Liver (tissue), 3 donors: ENCODE measurements at regions not wholly inside any gene's neighbourhood (a gene's known extent, or its start where the extent isn't known, plus 50 kb on each side); places are given as distances from the start of the nearest gene placed in this dataset.
A peak's percentile ranks its signal among the peaks of the same experiment; 100 is the strongest.

Experiments
- ATF3 ChIP-seq: IDR thresholded peaks from 2 replicates; pipeline ENCODE4 v1.6.1; 2016; ENCODE audit warnings: antibody characterized with exemption
- CTCF ChIP-seq: fragments of 150-350 bp; IDR thresholded peaks from 2 replicates; pipeline ENCODE4 v1.5.1; 2017; ENCODE audit warnings: improper control_type of control experiment, low read depth, low read length; ENCODE audit not compliant: missing input control
- EGR1 ChIP-seq, 2 donors: IDR thresholded peaks; 2 replicates each; pipeline ENCODE4 v1.6.1; 2016 to 2018; ENCODE audit warnings: antibody characterized with exemption in 2 of 2, low read depth in 2 of 2
- GABPA ChIP-seq, 2 donors: IDR thresholded peaks in 1 of 2; conservative IDR thresholded peaks in 1 of 2; 2 replicates each; pipeline ENCODE4 v1.6.1; 2016; ENCODE audit warnings: antibody characterized with exemption in 2 of 2, mild to moderate bottlenecking in 1 of 2, moderate library complexity in 1 of 2
- JUND ChIP-seq, 2 donors: IDR thresholded peaks; 2 replicates each; pipeline ENCODE4 v1.6.1; 2016; ENCODE audit warnings: antibody characterized with exemption in 2 of 2
- MAX ChIP-seq: IDR thresholded peaks from 2 replicates; pipeline ENCODE4 v1.6.1; 2016; ENCODE audit warnings: antibody characterized with exemption
- NR2F2 ChIP-seq: IDR thresholded peaks from 2 replicates; pipeline ENCODE4 v1.6.1; 2016; ENCODE audit warnings: antibody characterized with exemption
- RAD21 ChIP-seq, 2 donors: IDR thresholded peaks; 2 replicates each; pipeline ENCODE4 v1.6.1; 2016; ENCODE audit warnings: antibody characterized with exemption in 2 of 2, mild to moderate bottlenecking in 2 of 2
- REST ChIP-seq: IDR thresholded peaks from 2 replicates; pipeline ENCODE4 v1.6.1; 2016; ENCODE audit warnings: antibody characterized with exemption, mild to moderate bottlenecking
- SP1 ChIP-seq: IDR thresholded peaks from 2 replicates; pipeline ENCODE4 v1.6.1; 2018; ENCODE audit warnings: antibody characterized with exemption, mild to moderate bottlenecking
- TAF1 ChIP-seq: conservative IDR thresholded peaks from 2 replicates; pipeline ENCODE4 v1.6.1; 2016; ENCODE audit warnings: antibody characterized with exemption, mild to moderate bottlenecking
- ZBTB33 ChIP-seq: IDR thresholded peaks from 2 replicates; pipeline ENCODE4 v1.6.1; 2016; ENCODE audit warnings: antibody characterized with exemption
- donor health status: healthy.
- donor health status: healthy.

- TF ChIP-seq RAD21 (IDR thresholded peaks at IDR 0.05) = no peak
- peak in 1 of 2 donors; percentile 64 for TF ChIP-seq JUND (IDR thresholded peaks at IDR 0.05)
- TF ChIP-seq REST = peak; percentile 48
- TF ChIP-seq NR2F2 = no peak
- no peak for TF ChIP-seq CTCF
- peak; percentile 82 for TF ChIP-seq MAX
- TF ChIP-seq ZBTB33 = peak; percentile 53
- TF ChIP-seq ATF3 = no peak
- TF ChIP-seq GABPA (IDR thresholded peaks at IDR 0.05 in 1 of 2, conservative IDR thresholded peaks at IDR 0.05 in 1 of 2) = no peak
- peak in 1 of 2 donors; percentile 48 for TF ChIP-seq EGR1 (IDR thresholded peaks at IDR 0.05; ENCODE audit: low read depth in 2 of 2)
- TF ChIP-seq TAF1 = no peak
- no peak for TF ChIP-seq SP1
Observed at GRCh38 chr11:19557185-19557584, 155.5 kb upstream of the NAV2 start.
